ENCODE measurements at regions not wholly inside any gene's neighbourhood (a gene's known extent, or its start where the extent isn't known, plus 50 kb on each side); places are given as distances from the start of the nearest gene placed in this dataset.

GRCh38 chr2:120549841-120550240 is 185.8 kb upstream of the GLI2 start:
- TF ChIP-seq CTCF (conservative IDR thresholded peaks at IDR 0.05 in 1 of 2, IDR thresholded peaks at IDR 0.05 in 1 of 2; ENCODE audit: low read depth in 1 of 2, low read length in 2 of 2) (no peak), EZH2 (IDR thresholded peaks at IDR 0.05; ENCODE audit: low read length, missing control alignments) (no peak)
